SK-N-MC (cell line): ENCODE measurements at regions not wholly inside any gene's neighbourhood (a gene's known extent, or its start where the extent isn't known, plus 50 kb on each side); places are given as distances from the start of the nearest gene placed in this dataset.

Source experiments
- EZH2 ChIP-seq: fragments of 200-600 bp; sonication (generic); IDR thresholded peaks from one replicate; pipeline ENCODE4 v1.6.1; 2017; ENCODE audit warnings: antibody characterized with exemption
- FOXP2 ChIP-seq: optimal IDR thresholded peaks from 2 replicates; pipeline ENCODE3; 2011; ENCODE audit warnings: mild to moderate bottlenecking, moderate library complexity; ENCODE audit not compliant: insufficient read depth; ENCODE audit errors: extremely low read length, control extremely low read depth
- POLR2AphosphoS5 ChIP-seq: IDR thresholded peaks from 2 replicates; pipeline ENCODE4 v1.6.1; 2012; ENCODE audit warnings: mild to moderate bottlenecking, low read depth, low read length, borderline replicate concordance

DNA sequence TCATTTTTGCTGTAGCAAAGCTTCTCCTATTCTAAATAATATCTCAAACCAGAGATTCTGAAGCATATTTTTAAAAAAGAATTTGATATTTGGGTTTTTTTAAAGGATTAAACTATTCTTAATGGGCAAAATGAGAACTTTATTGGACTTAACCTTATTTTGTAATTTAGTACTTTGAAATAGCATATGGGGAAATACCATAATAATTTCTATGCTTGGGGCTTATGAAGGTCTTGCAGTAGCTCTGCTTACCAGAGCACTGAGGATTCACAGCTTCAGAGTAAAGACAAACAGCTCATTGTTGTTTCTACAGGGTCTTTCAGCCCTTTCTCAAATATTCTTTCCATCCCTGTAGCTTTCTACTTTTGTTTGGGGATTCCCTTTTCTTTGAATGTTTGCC, 111.2 kb upstream of the ZNF648 start:
- TF ChIP-seq POLR2AphosphoS5: no peak
- no peak for TF ChIP-seq EZH2
- no peak for TF ChIP-seq FOXP2
